GM12878 (cell line): ENCODE measurements at regions not wholly inside any gene's neighbourhood (a gene's known extent, or its start where the extent isn't known, plus 50 kb on each side); places are given as distances from the start of the nearest gene placed in this dataset.

ENCODE experiments used
- DPF2 ChIP-seq: fragments of 450-650 bp; IDR thresholded peaks from 2 replicates; pipeline ENCODE4 v1.6.1; 2017; ENCODE audit warnings: mild to moderate bottlenecking
- NR2C2 ChIP-seq: IDR thresholded peaks from 2 replicates; pipeline ENCODE4 v1.6.1; 2011; ENCODE audit warnings: borderline replicate concordance, low read depth; ENCODE audit not compliant: control insufficient read depth, insufficient read length
- POLR2AphosphoS5 ChIP-seq: IDR thresholded peaks from 2 replicates; pipeline ENCODE4 v1.6.1; 2011; ENCODE audit warnings: mild to moderate bottlenecking, low read length, inconsistent platforms
- TF ChIP-seq, protein P1 (sequence below), 3 experiments: IDR thresholded peaks in 2 of 3; conservative IDR thresholded peaks in 1 of 3; 2 replicates each; pipeline ENCODE4 v1.5.1; 2011; ENCODE audit warnings: low read depth in 3 of 3, low read length in 3 of 3, mild to moderate bottlenecking in 3 of 3, control low read depth in 2 of 3, moderate library complexity in 2 of 3, inconsistent platforms in 1 of 3, mixed read lengths in 1 of 3; ENCODE audit not compliant: control insufficient read depth in 2 of 3, insufficient read depth in 1 of 3; ENCODE audit errors: extremely low read depth in 1 of 3

DNA sequence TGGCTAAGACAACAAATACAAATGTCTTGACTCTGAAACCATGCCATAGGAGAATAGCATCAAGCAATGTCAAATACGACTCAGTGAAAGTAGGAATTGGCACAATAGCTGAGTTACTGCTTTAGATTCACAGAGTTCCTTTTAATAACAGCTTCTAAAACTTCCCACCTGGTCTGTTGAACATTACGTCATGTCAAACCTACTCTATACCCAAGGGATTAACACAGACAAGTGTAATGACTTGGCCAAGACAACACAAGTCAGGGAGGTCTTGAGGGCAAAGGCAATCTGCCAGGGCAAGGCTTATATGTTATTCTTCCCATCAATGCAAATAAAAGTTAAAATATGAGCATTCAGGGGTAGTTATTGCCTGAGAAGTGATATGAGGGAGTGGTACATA is 265.1 kb upstream of the PRDM1 start:
- TF ChIP-seq NR2C2 (no peak), POLR2AphosphoS5 (no peak), DPF2 (no peak)
- TF ChIP-seq, protein P1, sequence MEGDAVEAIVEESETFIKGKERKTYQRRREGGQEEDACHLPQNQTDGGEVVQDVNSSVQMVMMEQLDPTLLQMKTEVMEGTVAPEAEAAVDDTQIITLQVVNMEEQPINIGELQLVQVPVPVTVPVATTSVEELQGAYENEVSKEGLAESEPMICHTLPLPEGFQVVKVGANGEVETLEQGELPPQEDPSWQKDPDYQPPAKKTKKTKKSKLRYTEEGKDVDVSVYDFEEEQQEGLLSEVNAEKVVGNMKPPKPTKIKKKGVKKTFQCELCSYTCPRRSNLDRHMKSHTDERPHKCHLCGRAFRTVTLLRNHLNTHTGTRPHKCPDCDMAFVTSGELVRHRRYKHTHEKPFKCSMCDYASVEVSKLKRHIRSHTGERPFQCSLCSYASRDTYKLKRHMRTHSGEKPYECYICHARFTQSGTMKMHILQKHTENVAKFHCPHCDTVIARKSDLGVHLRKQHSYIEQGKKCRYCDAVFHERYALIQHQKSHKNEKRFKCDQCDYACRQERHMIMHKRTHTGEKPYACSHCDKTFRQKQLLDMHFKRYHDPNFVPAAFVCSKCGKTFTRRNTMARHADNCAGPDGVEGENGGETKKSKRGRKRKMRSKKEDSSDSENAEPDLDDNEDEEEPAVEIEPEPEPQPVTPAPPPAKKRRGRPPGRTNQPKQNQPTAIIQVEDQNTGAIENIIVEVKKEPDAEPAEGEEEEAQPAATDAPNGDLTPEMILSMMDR (IDR thresholded peaks at IDR 0.05 in 2 of 3, conservative IDR thresholded peaks at IDR 0.05 in 1 of 3; ENCODE audit: control insufficient read depth in 2 of 3, extremely low read depth in 1 of 3, insufficient read depth in 1 of 3, low read depth in 3 of 3, low read length in 3 of 3): no peak
